ENCODE measurements at regions not wholly inside any gene's neighbourhood (a gene's known extent, or its start where the extent isn't known, plus 50 kb on each side); places are given as distances from the start of the nearest gene placed in this dataset.

- FAIRE-seq (no peak), DNase-seq (ENCODE audit: insufficient read length, low spot score) (no peak)
- no peak for TF ChIP-seq POLR2A (IDR thresholded peaks at IDR 0.05; ENCODE audit: low read depth, low read length)
Measured at GRCh38 chr20:24134930-24135329, 146.4 kb upstream of the GGTLC1 start.

GRCh38 chr20:24134284-24134683 is 145.7 kb upstream of the GGTLC1 start:
- no peak for DNase-seq (ENCODE audit: insufficient read length, low spot score)
- FAIRE-seq: no peak
- TF ChIP-seq POLR2A (IDR thresholded peaks at IDR 0.05; ENCODE audit: low read depth, low read length): no peak

GRCh38 chr20:24132246-24132645 is 143.7 kb upstream of the GGTLC1 start:
- no peak for TF ChIP-seq POLR2A (IDR thresholded peaks at IDR 0.05; ENCODE audit: low read depth, low read length)
- FAIRE-seq: no peak

GRCh38 chr20:24131684-24132083 is 143.1 kb upstream of the GGTLC1 start:
- FAIRE-seq (no peak), DNase-seq (ENCODE audit: insufficient read length, low spot score) (no peak)
- no peak for TF ChIP-seq POLR2A (IDR thresholded peaks at IDR 0.05; ENCODE audit: low read depth, low read length)

More at GRCh38 chr20:24132246-24132645, 143.7 kb upstream of the GGTLC1 start:
- no peak for DNase-seq (ENCODE audit: insufficient read length, low spot score)

GRCh38 chr20:24131281-24131680 is 142.7 kb upstream of the GGTLC1 start:
- DNase-seq (ENCODE audit: insufficient read length, low spot score): no peak
- no peak for TF ChIP-seq POLR2A (IDR thresholded peaks at IDR 0.05; ENCODE audit: low read depth, low read length)
- no peak for FAIRE-seq

GRCh38 chr20:24129641-24130040 is 141.1 kb upstream of the GGTLC1 start:
- no peak for TF ChIP-seq POLR2A (IDR thresholded peaks at IDR 0.05; ENCODE audit: low read depth, low read length)
- no peak for DNase-seq (ENCODE audit: insufficient read length, low spot score)
- FAIRE-seq: no peak

GRCh38 chr20:24124951-24125650 is 136.5 kb upstream of the GGTLC1 start:
- no peak for TF ChIP-seq POLR2A (IDR thresholded peaks at IDR 0.05; ENCODE audit: low read depth, low read length)
- FAIRE-seq: no peak

GRCh38 chr20:24124003-24124402 is 135.4 kb upstream of the GGTLC1 start:
- no peak for TF ChIP-seq POLR2A (IDR thresholded peaks at IDR 0.05; ENCODE audit: low read depth, low read length)
- FAIRE-seq: no peak
- no peak for DNase-seq (ENCODE audit: insufficient read length, low spot score)

More at GRCh38 chr20:24124951-24125650, 136.5 kb upstream of the GGTLC1 start:
- DNase-seq (ENCODE audit: insufficient read length, low spot score): no peak

- TF ChIP-seq POLR2A (IDR thresholded peaks at IDR 0.05; ENCODE audit: low read depth, low read length): no peak
- DNase-seq (ENCODE audit: insufficient read length, low spot score): no peak
- no peak for FAIRE-seq
Measured at GRCh38 chr20:24118441-24119175, 130.0 kb upstream of the GGTLC1 start.

- no peak for TF ChIP-seq POLR2A (IDR thresholded peaks at IDR 0.05; ENCODE audit: low read depth, low read length)
- FAIRE-seq (no peak), DNase-seq (ENCODE audit: insufficient read length, low spot score) (no peak)
Measured at GRCh38 chr20:24118034-24118433, 129.5 kb upstream of the GGTLC1 start.

- TF ChIP-seq POLR2A (IDR thresholded peaks at IDR 0.05; ENCODE audit: low read depth, low read length): no peak
- no peak for DNase-seq (ENCODE audit: insufficient read length, low spot score)
- no peak for FAIRE-seq
Measured at GRCh38 chr20:24117383-24117782, 128.8 kb upstream of the GGTLC1 start.

GRCh38 chr20:24116611-24117010 is 128.0 kb upstream of the GGTLC1 start:
- FAIRE-seq: no peak
- TF ChIP-seq POLR2A (IDR thresholded peaks at IDR 0.05; ENCODE audit: low read depth, low read length): no peak
- no peak for DNase-seq (ENCODE audit: insufficient read length, low spot score)

- no peak for TF ChIP-seq POLR2A (IDR thresholded peaks at IDR 0.05; ENCODE audit: low read depth, low read length)
- DNase-seq (ENCODE audit: insufficient read length, low spot score): no peak
- no peak for FAIRE-seq
Measured at GRCh38 chr20:24112360-24112759, 123.8 kb upstream of the GGTLC1 start.

GRCh38 chr20:24111858-24112257 is 123.3 kb upstream of the GGTLC1 start:
- DNase-seq (ENCODE audit: insufficient read length, low spot score) (no peak), FAIRE-seq (no peak)
- no peak for TF ChIP-seq POLR2A (IDR thresholded peaks at IDR 0.05; ENCODE audit: low read depth, low read length)

- no peak for TF ChIP-seq POLR2A (IDR thresholded peaks at IDR 0.05; ENCODE audit: low read depth, low read length)
- FAIRE-seq: no peak
- DNase-seq (ENCODE audit: insufficient read length, low spot score): no peak
Measured at GRCh38 chr20:24109537-24109936, 121.0 kb upstream of the GGTLC1 start.

Data from H54 (cell line).